ENCODE measurements at regions not wholly inside any gene's neighbourhood (a gene's known extent, or its start where the extent isn't known, plus 50 kb on each side); places are given as distances from the start of the nearest gene placed in this dataset.

GRCh38 chr17:77746393-77746792, 212.1 kb upstream of the TNRC6C start:
- peak; percentile 55 for DNase-seq (ENCODE audit: low spot score)

DNA sequence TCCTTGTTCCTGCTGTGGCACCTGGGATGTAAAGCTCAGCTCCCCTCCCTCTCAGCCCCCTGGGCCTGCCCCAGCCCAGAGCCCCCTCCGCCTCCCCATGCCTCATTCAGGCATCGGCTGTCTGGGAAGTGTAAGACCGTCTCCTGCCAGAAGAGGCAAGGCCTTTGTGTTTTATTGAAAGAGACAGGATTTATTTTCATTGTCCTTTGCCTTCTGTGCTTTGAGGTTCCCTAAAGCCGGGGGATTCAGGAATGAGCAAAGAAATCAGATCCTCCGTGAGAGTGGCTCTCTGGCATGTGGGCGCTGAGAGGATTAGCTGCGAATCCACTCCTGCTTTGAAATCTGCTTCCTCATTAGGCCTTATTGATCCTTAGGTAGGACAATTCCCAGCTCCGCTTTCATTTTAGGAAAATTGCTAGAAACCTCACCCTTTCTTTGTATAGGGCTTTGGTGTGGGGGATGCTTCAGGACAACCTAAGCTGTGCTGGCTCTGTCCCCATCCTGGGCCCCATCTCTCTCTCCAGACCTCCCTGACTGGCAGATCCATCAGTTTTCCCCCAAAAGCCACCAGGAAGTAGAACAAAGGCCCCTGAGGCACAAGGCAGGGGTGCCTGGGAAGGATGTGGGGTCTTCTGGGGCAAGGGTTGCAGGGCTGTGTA, 211.5 kb upstream of the TNRC6C start:
- peak; percentile 50 for DNase-seq (ENCODE audit: low spot score)

- peak; percentile 54 for DNase-seq (ENCODE audit: low spot score)
Measured at GRCh38 chr17:77748436-77748835, 210.1 kb upstream of the TNRC6C start.

DNA sequence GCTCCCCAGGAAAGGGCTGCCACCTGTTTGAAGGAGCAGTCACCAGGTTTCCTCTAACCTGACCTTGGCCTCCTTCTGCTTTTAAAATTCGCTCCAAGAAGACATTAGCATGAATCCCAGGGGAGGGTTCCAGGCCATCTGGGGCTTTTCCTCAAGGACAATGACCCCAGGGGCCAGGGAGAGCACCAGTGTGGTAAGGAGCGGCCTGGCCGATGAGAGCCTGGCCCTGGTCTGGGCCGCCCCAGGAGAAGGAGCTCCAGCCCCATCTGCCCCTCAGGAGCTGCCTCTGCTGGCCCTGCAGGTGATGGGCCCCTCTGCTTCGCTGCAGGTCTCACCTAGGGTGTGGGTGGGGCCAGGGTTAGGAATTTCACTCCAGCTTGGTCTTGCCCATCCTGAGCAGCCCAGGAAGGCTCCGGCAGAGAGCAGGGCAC, 209.2 kb upstream of the TNRC6C start:
- DNase-seq (ENCODE audit: low spot score) = peak; percentile 60

DNA sequence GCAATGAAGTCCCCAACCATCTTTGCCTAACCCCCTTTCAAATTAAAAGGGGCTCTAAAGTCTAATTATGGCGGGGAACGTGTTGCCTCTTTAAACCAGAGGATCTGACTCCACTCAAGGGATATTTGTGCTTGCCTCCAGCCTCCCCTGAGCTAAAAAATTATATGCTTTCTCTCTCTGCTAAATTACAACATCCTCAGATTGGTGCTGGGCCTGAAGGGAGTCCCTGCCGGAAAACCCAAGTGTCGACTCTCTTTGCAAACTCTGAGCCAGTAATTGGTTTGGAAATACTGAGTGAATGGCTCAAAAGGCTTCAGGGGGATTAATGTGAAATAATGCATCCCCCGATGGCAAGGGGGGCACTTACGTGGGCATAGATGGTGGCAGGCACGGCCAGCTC, 208.5 kb upstream of the TNRC6C start:
- DNase-seq (ENCODE audit: low spot score) = no peak

- peak; percentile 58 for DNase-seq (ENCODE audit: low spot score)
Measured at GRCh38 chr17:77750427-77751043, 208.0 kb upstream of the TNRC6C start.

GRCh38 chr17:77753246-77753645, 205.3 kb upstream of the TNRC6C start:
- DNase-seq (ENCODE audit: low spot score) = peak; percentile 25

GRCh38 chr17:77753691-77754245, 204.7 kb upstream of the TNRC6C start:
- peak; percentile 61 for DNase-seq (ENCODE audit: low spot score)

DNA sequence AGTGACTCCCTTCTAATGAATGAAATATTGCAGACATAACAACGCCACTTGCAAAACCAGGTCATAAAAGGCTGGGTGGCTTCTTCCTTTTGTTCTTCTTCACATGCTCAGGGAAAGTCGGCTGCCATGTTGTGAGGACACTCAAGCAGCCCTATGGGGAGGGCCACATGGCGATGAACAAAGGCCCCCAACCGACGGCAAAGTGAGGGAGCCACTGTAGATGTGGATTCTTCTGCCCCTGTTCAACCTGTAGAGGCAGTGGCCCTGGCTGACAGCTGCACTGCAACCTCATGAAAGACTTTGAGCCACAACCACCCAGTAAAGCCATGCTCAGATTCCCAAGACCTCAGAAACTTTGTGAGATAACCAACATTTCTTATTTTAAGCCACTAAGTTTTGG, 203.5 kb upstream of the TNRC6C start:
- DNase-seq (ENCODE audit: low spot score) = peak; percentile 48

- peak; percentile 48 for DNase-seq (ENCODE audit: low spot score)
Measured at GRCh38 chr17:77755410-77755963, 203.0 kb upstream of the TNRC6C start.

DNA sequence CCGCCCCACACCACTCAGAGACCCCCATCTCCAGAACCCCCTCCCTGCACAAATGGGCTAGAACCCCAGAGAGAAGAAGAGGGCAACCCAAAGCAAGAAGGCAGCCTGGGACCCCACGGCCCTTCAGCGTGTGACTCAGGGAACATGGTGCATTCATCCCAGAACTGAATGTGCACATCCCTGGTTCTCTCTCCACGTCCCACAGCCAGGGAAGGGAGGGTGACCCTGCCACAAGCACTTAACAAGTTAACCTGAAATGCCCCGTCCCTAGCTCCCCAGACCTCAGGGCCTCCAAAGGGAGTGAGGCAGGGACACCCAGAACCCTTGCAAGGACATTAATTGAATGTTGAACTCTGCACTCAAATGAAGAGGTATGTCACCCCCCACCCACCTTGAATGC, 202.5 kb upstream of the TNRC6C start:
- DNase-seq (ENCODE audit: low spot score) = no peak

GRCh38 chr17:77756846-77757560, 201.5 kb upstream of the TNRC6C start:
- DNase-seq (ENCODE audit: low spot score) = no peak

GRCh38 chr17:77757561-77757898, 201.0 kb upstream of the TNRC6C start:
- DNase-seq (ENCODE audit: low spot score) = no peak

DNA sequence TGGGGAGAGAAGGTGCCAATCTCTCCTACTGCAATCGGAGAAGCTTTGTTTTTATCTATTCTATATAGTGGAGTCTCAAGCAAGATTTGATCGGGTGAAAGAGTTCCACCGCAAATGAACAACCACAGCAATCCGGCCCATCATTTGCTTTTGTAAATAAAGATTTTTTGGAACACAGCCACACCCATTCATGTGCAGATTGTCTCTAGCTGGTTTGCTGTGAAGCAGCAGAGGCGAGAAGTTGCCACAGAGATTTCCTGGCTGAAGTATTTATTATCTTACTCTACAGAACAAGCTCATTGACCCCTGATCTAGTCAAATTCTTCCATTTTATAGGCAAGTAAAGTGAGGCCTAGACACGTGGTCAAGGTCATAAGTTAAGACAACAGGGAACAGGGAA, 195.5 kb upstream of the TNRC6C start:
- no peak for DNase-seq (ENCODE audit: low spot score)

DNA sequence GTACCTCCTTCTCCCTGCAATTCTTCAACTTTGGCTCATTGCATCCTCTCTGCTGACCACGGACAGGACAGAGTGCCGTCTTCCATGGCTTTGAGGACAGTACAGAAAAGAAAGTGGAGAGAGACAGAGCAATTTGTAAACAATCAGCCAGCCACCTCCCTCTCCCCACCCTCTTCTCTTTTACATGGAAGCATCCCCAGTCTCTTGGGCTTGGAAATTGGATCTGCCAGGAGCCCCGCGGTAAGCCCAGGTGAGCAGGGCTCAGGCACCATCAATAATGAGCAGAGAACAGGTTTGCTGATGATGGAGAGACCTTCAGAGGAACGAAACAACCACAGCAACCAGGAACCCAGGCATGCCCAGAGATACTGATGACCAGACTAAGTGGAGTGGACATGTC, 194.9 kb upstream of the TNRC6C start:
- DNase-seq (ENCODE audit: low spot score) = no peak

- no peak for DNase-seq (ENCODE audit: low spot score)
Measured at GRCh38 chr17:77765292-77765691, 193.2 kb upstream of the TNRC6C start.

GRCh38 chr17:77767148-77767547, 191.4 kb upstream of the TNRC6C start:
- no peak for DNase-seq (ENCODE audit: low spot score)

GRCh38 chr17:77768248-77768852, 190.2 kb upstream of the TNRC6C start:
- DNase-seq (ENCODE audit: low spot score) = no peak

DNA sequence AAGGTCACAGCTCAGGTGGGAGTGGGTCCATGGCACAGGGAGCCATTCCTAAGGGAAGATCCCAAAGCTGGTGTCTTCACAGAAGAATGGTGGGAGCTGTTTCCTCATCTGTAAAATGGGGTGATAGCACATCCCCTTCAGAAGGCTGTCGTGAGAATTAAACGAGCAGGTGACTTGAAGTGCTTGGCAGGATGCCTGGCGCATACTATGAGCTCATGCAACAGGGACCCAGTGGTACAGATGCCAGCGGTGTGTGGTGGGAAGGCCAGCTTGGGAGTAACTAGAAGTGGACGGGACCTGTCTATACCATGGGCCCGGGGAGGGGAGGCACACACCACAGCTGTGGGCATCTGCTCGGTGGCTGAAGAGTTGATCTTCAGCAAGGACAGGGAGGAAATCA, 189.3 kb upstream of the TNRC6C start:
- DNase-seq (ENCODE audit: low spot score) = no peak

DNA sequence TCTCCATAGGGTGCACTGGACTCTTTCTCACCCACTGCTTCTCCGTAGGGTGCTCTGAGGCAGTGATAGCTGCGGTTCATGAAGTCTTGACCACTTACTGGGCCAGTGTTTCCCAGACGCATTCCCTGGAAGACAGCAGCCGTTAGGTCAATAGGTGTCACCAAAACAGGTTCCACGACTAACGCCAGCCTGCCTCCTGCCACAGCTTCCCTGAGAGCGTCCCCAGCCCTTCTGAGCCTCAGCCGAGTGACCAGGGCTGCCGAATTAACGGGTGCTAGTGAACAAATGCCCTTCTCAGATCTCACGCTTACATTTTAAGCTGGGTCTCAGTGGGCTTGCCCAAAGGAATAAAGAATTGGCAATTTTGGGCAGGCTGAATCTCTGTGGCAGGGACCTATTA, 188.7 kb upstream of the TNRC6C start:
- no peak for DNase-seq (ENCODE audit: low spot score)

DNA sequence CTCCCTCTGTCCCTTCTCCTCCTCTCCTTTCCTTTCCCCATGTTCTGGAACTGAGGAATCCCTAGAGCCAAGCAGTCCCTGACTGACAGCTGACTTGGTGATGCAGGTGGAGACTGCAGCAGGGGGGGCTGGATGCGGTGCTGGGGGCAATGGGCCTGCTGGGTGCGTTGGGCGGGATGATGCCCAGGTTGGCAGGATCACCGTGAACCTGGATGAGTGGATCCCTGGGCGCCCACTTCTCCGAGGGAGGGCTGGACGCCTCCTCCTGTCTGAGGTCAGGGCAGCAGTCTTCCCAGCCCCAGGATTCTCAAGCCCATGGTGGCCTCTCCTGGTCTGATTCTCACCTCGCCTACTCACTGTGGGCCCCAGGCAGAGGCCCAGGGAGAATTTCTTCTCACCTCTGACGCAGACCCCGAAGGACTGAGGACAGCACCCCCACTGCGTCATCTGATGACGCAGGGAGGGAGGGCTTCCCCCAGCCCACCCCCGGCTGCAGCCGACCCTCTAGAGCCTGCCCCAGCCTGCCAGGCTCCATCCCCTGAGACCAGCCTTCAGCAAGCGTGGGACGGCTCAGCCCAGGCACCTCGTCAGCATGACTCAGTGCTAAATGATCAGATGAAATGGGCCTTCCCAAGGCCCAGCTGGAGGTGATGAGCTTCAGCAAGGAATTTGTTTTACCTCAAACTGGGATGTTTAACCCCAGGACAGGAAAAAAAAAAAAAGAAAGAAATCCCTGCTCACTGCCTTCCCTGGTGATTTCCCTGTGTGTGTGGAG, 188.0 kb upstream of the TNRC6C start:
- DNase-seq (ENCODE audit: low spot score) = no peak

DNA sequence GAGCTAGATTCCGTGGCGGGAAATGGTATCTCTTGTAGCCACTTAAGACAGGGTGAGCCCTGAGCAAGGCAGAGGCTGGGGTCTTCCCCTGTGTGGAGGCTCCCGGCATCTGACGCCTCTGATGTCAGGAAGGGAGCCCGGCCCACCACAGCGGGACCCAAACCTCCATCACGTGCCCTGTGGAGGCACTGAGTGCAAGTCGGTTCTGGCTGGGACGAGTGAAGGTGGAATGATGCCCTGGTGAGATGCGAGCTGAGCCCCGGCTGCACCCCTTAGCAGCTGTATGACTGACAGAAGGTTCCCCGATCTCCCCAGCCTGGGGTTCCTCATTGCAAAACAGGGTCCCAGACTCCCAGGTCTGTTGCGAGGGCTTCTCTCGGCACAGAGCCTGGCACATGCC, 187.4 kb upstream of the TNRC6C start:
- DNase-seq (ENCODE audit: low spot score) = no peak

Data from left forelimb (tissue), 1 donor.